GF-D8 (cell line): ENCODE measurements at regions not wholly inside any gene's neighbourhood (a gene's known extent, or its start where the extent isn't known, plus 50 kb on each side); places are given as distances from the start of the nearest gene placed in this dataset.
"Not testable (repeated sequence)": the region's sequence is repeated elsewhere in the genome, so short reads cannot be mapped to it uniquely, and the experiment has no call there.

Experiments
- DNase-seq: peaks from one replicate; lab custom pipeline; 2025; lab: John Stamatoyannopoulos, UW

GRCh38 chr18:64407606-64408005 is 258.7 kb upstream of the LINC00305 start:
- DNase-seq: no peak

GRCh38 chr18:64405161-64405560 is 256.3 kb upstream of the LINC00305 start:
- DNase-seq: no peak

GRCh38 chr18:64403784-64404503 is 255.1 kb upstream of the LINC00305 start:
- no peak for DNase-seq

GRCh38 chr18:64402636-64403035 is 253.7 kb upstream of the LINC00305 start:
- DNase-seq: no peak

GRCh38 chr18:64401268-64402060 is 252.6 kb upstream of the LINC00305 start:
- DNase-seq: no peak

- DNase-seq: no peak
Observed at GRCh38 chr18:64399566-64399965, 250.7 kb upstream of the LINC00305 start.

GRCh38 chr18:64398320-64398719 is 249.4 kb upstream of the LINC00305 start:
- DNase-seq: no peak

- no peak for DNase-seq
Observed at GRCh38 chr18:64392202-64392601, 243.3 kb upstream of the LINC00305 start.

- no peak for DNase-seq
Observed at GRCh38 chr18:64384101-64384500, 235.2 kb upstream of the LINC00305 start.

GRCh38 chr18:64380117-64380516 is 231.2 kb upstream of the LINC00305 start:
- no peak for DNase-seq

- DNase-seq: no peak
Observed at GRCh38 chr18:64379662-64380061, 230.8 kb upstream of the LINC00305 start.

- DNase-seq: no peak
Observed at GRCh38 chr18:64377446-64377845, 228.6 kb upstream of the LINC00305 start.

- DNase-seq: no peak
Observed at GRCh38 chr18:64372850-64373249, 224.0 kb upstream of the LINC00305 start.

- DNase-seq: not testable (repeated sequence)
Observed at GRCh38 chr18:64369830-64370440, 221.0 kb upstream of the LINC00305 start.

- DNase-seq: no peak
Observed at GRCh38 chr18:64365106-64365505, 216.2 kb upstream of the LINC00305 start.

GRCh38 chr18:64337673-64338072 is 188.8 kb upstream of the LINC00305 start:
- no peak for DNase-seq

GRCh38 chr18:64337018-64337417 is 188.1 kb upstream of the LINC00305 start:
- no peak for DNase-seq

GRCh38 chr18:64334748-64335147 is 185.9 kb upstream of the LINC00305 start:
- no peak for DNase-seq

GRCh38 chr18:64333584-64333983 is 184.7 kb upstream of the LINC00305 start:
- no peak for DNase-seq

- DNase-seq: no peak
Observed at GRCh38 chr18:64332835-64333234, 183.9 kb upstream of the LINC00305 start.

GRCh38 chr18:64331419-64331818 is 182.5 kb upstream of the LINC00305 start:
- no peak for DNase-seq

GRCh38 chr18:64330931-64331330 is 182.0 kb upstream of the LINC00305 start:
- DNase-seq: no peak

GRCh38 chr18:64330161-64330560 is 181.3 kb upstream of the LINC00305 start:
- DNase-seq: no peak
